ACC112 (cell line): ENCODE measurements at regions not wholly inside any gene's neighbourhood (a gene's known extent, or its start where the extent isn't known, plus 50 kb on each side); places are given as distances from the start of the nearest gene placed in this dataset.
"Not testable (repeated sequence)": the region's sequence is repeated elsewhere in the genome, so short reads cannot be mapped to it uniquely, and the experiment has no call there.

Experiments
- H2AFZ ChIP-seq: fragments of 200-600 bp; sonication (generic); one replicate; pipeline ENCODE4 v1.6.0; 2017; ENCODE audit warnings: antibody characterized with exemption, low read length; ENCODE audit not compliant: unreplicated experiment
- H3K27ac ChIP-seq: fragments of 200-600 bp; sonication (generic); 2 replicates; pipeline ENCODE4 v1.5.1; 2014; ENCODE audit warnings: low read depth, mild to moderate bottlenecking, antibody characterized with exemption, low read length, moderate library complexity
- H3K27me3 ChIP-seq: fragments of 200-600 bp; sonication (generic); 2 replicates; pipeline ENCODE4 v1.6.1; 2014; ENCODE audit warnings: mild to moderate bottlenecking, antibody characterized with exemption, low read length, moderate library complexity, mixed read lengths; ENCODE audit not compliant: insufficient read depth
- H3K36me3 ChIP-seq: fragments of 200-600 bp; sonication (generic); 2 replicates; pipeline ENCODE4 v1.6.1; 2016; ENCODE audit warnings: mild to moderate bottlenecking, antibody characterized with exemption, low read length, moderate library complexity, mixed read lengths; ENCODE audit not compliant: insufficient read depth
- H3K4me1 ChIP-seq: fragments of 200-600 bp; sonication (generic); one replicate; pipeline ENCODE4 v1.6.1; 2016; ENCODE audit warnings: low read length, mixed read lengths; ENCODE audit not compliant: insufficient read depth, unreplicated experiment, control insufficient read depth
- H3K4me3 ChIP-seq: fragments of 200-600 bp; sonication (generic); 2 replicates; pipeline ENCODE4 v1.5.1; 2014; ENCODE audit warnings: mild to moderate bottlenecking, low read depth, low read length
- H3K79me2 ChIP-seq: fragments of 200-600 bp; sonication (generic); one replicate; pipeline ENCODE4 v1.6.0; 2016; ENCODE audit warnings: low read length; ENCODE audit not compliant: control insufficient read depth, unreplicated experiment, insufficient read depth

DNA sequence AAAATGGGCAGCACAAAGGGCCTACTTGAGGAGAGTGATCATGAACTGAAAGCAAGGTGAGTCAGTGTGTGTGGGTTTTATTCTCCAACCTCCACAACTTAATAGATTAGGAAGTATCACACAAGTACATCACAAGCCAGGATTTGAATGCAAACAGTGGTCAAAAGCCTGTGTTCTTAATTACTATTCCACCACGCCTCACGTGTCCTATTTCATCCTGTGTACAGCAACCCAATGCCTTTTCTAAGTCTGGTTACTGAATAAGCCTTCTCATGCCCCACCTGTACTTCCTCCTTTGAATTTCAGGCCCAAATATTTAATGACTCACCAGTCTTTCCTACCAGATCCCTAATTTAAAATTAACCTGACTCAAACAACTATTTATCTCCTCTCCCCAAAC is 755.7 kb upstream of the SLC8A1 start:
- H3K27ac ChIP-seq = no peak overlapping the region
- H3K36me3 ChIP-seq = no peaks in the 10 kb centered on the region
- H2AFZ ChIP-seq = no peak overlapping the region
- H3K4me3 ChIP-seq = no peak overlapping the region
- H3K79me2 ChIP-seq = no peaks in the 10 kb centered on the region
- no peaks in the 10 kb centered on the region for H3K4me1 ChIP-seq
- 0 out of 2 replicates have a peak, but pooled peaks cover under 1% of the 10 kb centered on the region for H3K27me3 ChIP-seq

GRCh38 chr2:41210030-41210429 is 758.1 kb upstream of the SLC8A1 start:
- H3K4me1 ChIP-seq, H3K27ac ChIP-seq, H3K79me2 ChIP-seq, H2AFZ ChIP-seq, H3K27me3 ChIP-seq, H3K4me3 ChIP-seq, H3K36me3 ChIP-seq: not testable (repeated sequence)

GRCh38 chr2:41216978-41217377 is 765.1 kb upstream of the SLC8A1 start:
- Histone ChIP-seq H3K79me2 (no peaks in the 10 kb centered on the region), H3K27me3 (no peaks in the 10 kb centered on the region), H3K4me1 (no peaks in the 10 kb centered on the region), H3K4me3 (no peak overlapping the region), H3K27ac (no peak overlapping the region), H3K36me3 (no peaks in the 10 kb centered on the region), H2AFZ (no peak overlapping the region)

GRCh38 chr2:41222593-41222992 is 770.7 kb upstream of the SLC8A1 start:
- H3K27ac ChIP-seq = no peak overlapping the region
- no peaks in the 10 kb centered on the region for H3K79me2 ChIP-seq
- no peak overlapping the region for H2AFZ ChIP-seq
- H3K27me3 ChIP-seq = no peaks in the 10 kb centered on the region
- no peaks in the 10 kb centered on the region for H3K4me1 ChIP-seq
- H3K4me3 ChIP-seq = no peak overlapping the region
- no peaks in the 10 kb centered on the region for H3K36me3 ChIP-seq

GRCh38 chr2:41234093-41234492 is 782.2 kb upstream of the SLC8A1 start:
- no peaks in the 10 kb centered on the region for H3K4me1 ChIP-seq
- H3K27me3 ChIP-seq = 0 out of 2 replicates have a peak, but pooled peaks cover 3% of the 10 kb centered on the region
- H3K27ac ChIP-seq = no peak overlapping the region
- H3K4me3 ChIP-seq = no peak overlapping the region
- no peaks in the 10 kb centered on the region for H3K36me3 ChIP-seq
- H2AFZ ChIP-seq = no peak overlapping the region
- H3K79me2 ChIP-seq = no peaks in the 10 kb centered on the region

GRCh38 chr2:41241325-41242000 is 789.6 kb upstream of the SLC8A1 start:
- no peaks in the 10 kb centered on the region for H3K79me2 ChIP-seq

DNA sequence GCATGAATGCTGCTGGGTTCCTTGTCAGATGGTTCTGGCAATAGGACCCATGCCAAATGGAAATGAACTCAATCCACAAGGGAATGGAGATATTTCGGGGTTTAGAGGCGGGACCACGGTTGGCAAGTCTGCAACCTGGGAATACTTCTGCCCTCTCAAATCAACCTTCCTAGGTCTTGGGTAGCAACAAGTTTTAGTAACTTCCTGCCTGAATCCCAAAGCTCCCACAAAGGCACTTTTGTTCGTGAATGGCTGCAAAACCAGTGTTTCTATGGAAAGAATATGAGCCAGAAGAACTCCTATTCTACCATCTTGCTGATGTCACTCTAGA is 790.1 kb upstream of the SLC8A1 start:
- no peaks in the 10 kb centered on the region for H3K27me3 ChIP-seq
- no peak overlapping the region for H3K4me3 ChIP-seq
- H3K79me2 ChIP-seq = no peaks in the 10 kb centered on the region
- no peak overlapping the region for H2AFZ ChIP-seq
- no peak overlapping the region for H3K27ac ChIP-seq
- H3K4me1 ChIP-seq = peaks cover 4% of the 10 kb centered on the region
- no peaks in the 10 kb centered on the region for H3K36me3 ChIP-seq

More at GRCh38 chr2:41241325-41242000, 789.6 kb upstream of the SLC8A1 start:
- H3K4me3 ChIP-seq = no peak overlapping the region
- no peaks in the 10 kb centered on the region for H3K27me3 ChIP-seq
- peaks cover 4% of the 10 kb centered on the region for H3K4me1 ChIP-seq
- no peak overlapping the region for H2AFZ ChIP-seq
- no peak overlapping the region for H3K27ac ChIP-seq
- H3K36me3 ChIP-seq = no peaks in the 10 kb centered on the region

GRCh38 chr2:41267929-41268659 is 779.7 kb upstream of the PKDCC start:
- H2AFZ ChIP-seq = no peak overlapping the region
- H3K36me3 ChIP-seq = no peaks in the 10 kb centered on the region
- no peaks in the 10 kb centered on the region for H3K27me3 ChIP-seq
- peak overlapping the region; percentile 28 for H3K4me3 ChIP-seq
- no peaks in the 10 kb centered on the region for H3K4me1 ChIP-seq
- H3K79me2 ChIP-seq = no peaks in the 10 kb centered on the region
- no peak overlapping the region for H3K27ac ChIP-seq

DNA sequence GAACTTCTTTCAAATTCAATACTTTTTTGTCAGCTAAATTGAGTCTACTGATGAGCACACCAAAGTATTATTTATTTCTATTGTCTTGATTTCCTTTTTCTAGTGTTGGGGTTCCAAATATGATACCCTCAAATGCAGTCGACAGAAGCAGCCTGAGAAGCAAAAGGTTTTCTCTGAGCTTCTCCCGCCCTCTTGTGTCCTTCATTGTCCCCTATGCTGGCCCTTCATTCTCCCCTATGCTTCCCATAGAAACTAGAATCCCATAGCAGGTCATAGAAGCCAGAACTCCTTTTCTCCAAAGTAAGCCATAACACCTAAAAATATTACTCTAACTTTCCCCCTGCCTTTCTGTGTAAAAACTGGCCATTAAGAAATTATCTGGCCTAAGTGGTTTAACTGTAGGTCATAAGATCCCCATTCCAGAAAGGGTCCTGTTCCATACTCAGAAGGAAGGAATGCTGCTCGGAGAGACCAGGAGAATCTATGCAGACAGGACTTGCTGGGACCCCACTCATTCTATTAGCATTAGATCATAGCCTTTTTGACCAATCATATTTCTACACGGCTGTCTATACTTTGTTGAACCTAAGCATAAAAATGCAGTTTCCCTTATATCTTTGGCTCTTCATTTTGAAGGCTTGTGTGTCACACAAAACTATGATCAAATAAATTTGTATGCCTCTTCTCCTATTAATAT is 764.6 kb upstream of the PKDCC start:
- H3K27ac ChIP-seq = no peak overlapping the region
- H3K4me1 ChIP-seq = no peaks in the 10 kb centered on the region
- H3K36me3 ChIP-seq = no peaks in the 10 kb centered on the region
- H2AFZ ChIP-seq = no peak overlapping the region
- H3K79me2 ChIP-seq = no peaks in the 10 kb centered on the region
- H3K4me3 ChIP-seq = no peak overlapping the region
- H3K27me3 ChIP-seq = no peaks in the 10 kb centered on the region

DNA sequence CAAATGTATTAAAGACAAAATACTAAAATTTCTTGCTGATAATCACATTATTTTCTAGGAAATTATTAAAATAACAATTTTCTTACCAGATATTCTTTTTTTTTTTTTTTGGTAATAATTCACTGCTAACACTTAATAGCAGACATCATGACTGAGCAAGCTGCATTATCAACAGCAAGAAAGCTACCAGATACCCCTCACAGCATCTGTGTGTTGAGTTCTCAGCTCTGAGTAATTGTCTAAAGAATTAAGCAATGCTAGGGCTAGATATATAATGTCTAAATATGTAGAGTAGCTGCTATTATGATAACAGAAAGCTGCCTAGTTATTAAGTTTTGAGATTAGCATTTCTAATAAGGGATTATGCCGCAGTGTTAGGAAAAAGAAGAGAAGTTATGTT is 754.3 kb upstream of the PKDCC start:
- Histone ChIP-seq H2AFZ (no peak overlapping the region), H3K4me1 (no peaks in the 10 kb centered on the region), H3K4me3 (no peak overlapping the region), H3K79me2 (no peaks in the 10 kb centered on the region), H3K27ac (no peak overlapping the region), H3K36me3 (no peaks in the 10 kb centered on the region), H3K27me3 (no peaks in the 10 kb centered on the region; the same call in 1 of the 2 replicates)
